ENCODE measurements at regions not wholly inside any gene's neighbourhood (a gene's known extent, or its start where the extent isn't known, plus 50 kb on each side); places are given as distances from the start of the nearest gene placed in this dataset.

GRCh38 chr1:221919743-221920142, 177.9 kb upstream of the DUSP10 start:
- Histone ChIP-seq H2BK120ac (replicated peaks; ENCODE audit: low read depth, low read length) (no peak overlapping the region), H2AK5ac (ENCODE audit: low read depth, low read length) (no peak overlapping the region), H3K23ac (ENCODE audit: insufficient read length) (no peak overlapping the region), H3K23me2 (ENCODE audit: low read depth, low read length) (no peaks in the 10 kb centered on the region), H4K5ac (ENCODE audit: insufficient read length, low read depth, low read length) (no peak overlapping the region), H2BK15ac (ENCODE audit: low read length) (no peak overlapping the region), H3K4me2 (ENCODE audit: insufficient read depth in 1 of 2, low read depth in 2 of 2, low read length in 2 of 2) (no peak overlapping the region), H3K9ac (replicated peaks in 1 of 4; ENCODE audit: extremely low read depth in 1 of 4, low read depth in 3 of 4, low read length in 3 of 4) (no peak overlapping the region), H4K8ac (ENCODE audit: extremely low read depth, insufficient read depth, low read length) (no peak overlapping the region), H2AFZ (ENCODE audit: low read length) (no peak overlapping the region), H3K9me3 (ENCODE audit: insufficient read depth in 2 of 2, low read depth in 1 of 2, low read length in 1 of 2) (no peaks in the 10 kb centered on the region), H3K14ac (ENCODE audit: insufficient read length) (no peak overlapping the region), H3K79me2 (ENCODE audit: control insufficient read depth in 1 of 2, insufficient read depth in 2 of 2, low read length in 2 of 2) (no peaks in the 10 kb centered on the region), H3K79me1 (ENCODE audit: low read depth, low read length) (no peaks in the 10 kb centered on the region), H3K18ac (ENCODE audit: extremely low read depth, low read length) (no peak overlapping the region), H3K56ac (replicated peaks; ENCODE audit: insufficient read length, low read depth, low read length) (no peak overlapping the region), H2BK20ac (ENCODE audit: low read length) (no peak overlapping the region), H2BK5ac (ENCODE audit: low read depth, low read length) (no peak overlapping the region), H3K27ac (ENCODE audit: low read depth, low read length) (no peak overlapping the region), H3K4ac (replicated peaks; ENCODE audit: insufficient read length, low read depth, low read length) (no peak overlapping the region), H3K27me3 (replicated peaks in 1 of 4; ENCODE audit: control insufficient read depth in 3 of 4, extremely low read depth in 1 of 4, insufficient read depth in 3 of 4, low read length in 3 of 4) (no peaks in the 10 kb centered on the region), H3K4me1 (replicated peaks in 1 of 4; ENCODE audit: control insufficient read depth in 3 of 4, insufficient read depth in 4 of 4, low read length in 3 of 4) (no peaks in the 10 kb centered on the region), H4K20me1 (replicated peaks in 1 of 2; ENCODE audit: control insufficient read depth in 1 of 2, insufficient read depth in 2 of 2, low read length in 2 of 2) (no peaks in the 10 kb centered on the region), H3K36me3 (ENCODE audit: control insufficient read depth in 2 of 4, insufficient read depth in 4 of 4, low read length in 3 of 4) (no peaks in the 10 kb centered on the region), H4K91ac (replicated peaks; ENCODE audit: insufficient read length, low read length) (no peak overlapping the region), H3K4me3 (ENCODE audit: extremely low read depth in 1 of 4, insufficient read depth in 2 of 4, low read depth in 3 of 4, low read length in 4 of 4) (no peak overlapping the region), H2BK12ac (ENCODE audit: low read depth, low read length) (no peak overlapping the region)
- ChIA-PET CTCF (ENCODE audit: partially characterized antibody) (interaction anchor here (2.5 kb wide), 1 partner anchor 13 kb away, joined by 5 read pairs; no protein-coding TSS in a partner anchor), POLR2A (ENCODE audit: partially characterized antibody) (no interaction called here)
- FAIRE-seq (no peak), DNase-seq (ENCODE audit: low read depth in 1 of 2, low spot score in 2 of 2) (no peak)
- WGBS, 2 experiments (ENCODE audit: extremely low coverage in 1 of 2, insufficient coverage in 1 of 2, insufficient read length in 1 of 2, insufficient replicate concordance in 2 of 2, low coverage in 1 of 2, low lambda C conversion rate in 2 of 2, missing lambda C conversion rate in 1 of 2), result 93% methylated on average over 2 of the region's 2 CpGs; no CpG with 5 or more reads in 1 of the 2 experiments
- TF ChIP-seq CHD2 (IDR thresholded peaks at IDR 0.05; ENCODE audit: low read length) (no peak), RFX5 (IDR thresholded peaks at IDR 0.05; ENCODE audit: borderline replicate concordance, low read depth, low read length) (no peak), SAP30 (IDR thresholded peaks at IDR 0.05; ENCODE audit: insufficient read depth, insufficient replicate concordance, low read length) (no peak), PHF8 (conservative IDR thresholded peaks at IDR 0.05; ENCODE audit: low read depth, low read length) (no peak), KDM1A (IDR thresholded peaks at IDR 0.05; ENCODE audit: borderline replicate concordance, low read length) (no peak), HDAC2 (IDR thresholded peaks at IDR 0.05; ENCODE audit: borderline replicate concordance in 1 of 2, low read depth in 2 of 2, low read length in 2 of 2) (no peak), RBBP5 (IDR thresholded peaks at IDR 0.05; ENCODE audit: borderline replicate concordance, low read depth, low read length) (no peak), RXRA (IDR thresholded peaks at IDR 0.05; ENCODE audit: insufficient read depth, low read depth, low read length) (no peak), TAF7 (optimal IDR thresholded peaks at IDR 0.05; ENCODE audit: borderline replicate concordance, low read depth, low read length) (no peak), ATF3 (IDR thresholded peaks at IDR 0.05; ENCODE audit: insufficient read depth, low read depth, low read length) (no peak), MAFK (IDR thresholded peaks at IDR 0.05; ENCODE audit: low read depth, low read length) (no peak)

Measured in H1 (cell line).